ENCODE measurements at regions not wholly inside any gene's neighbourhood (a gene's known extent, or its start where the extent isn't known, plus 50 kb on each side); places are given as distances from the start of the nearest gene placed in this dataset.

GRCh38 chr13:40243982-40244381, 422.5 kb downstream of the FOXO1 start (continued):
- TF ChIP-seq ARID4B (CRISPR knock-in tag; IDR thresholded peaks at IDR 0.05; ENCODE audit: borderline replicate concordance) (no peak), ZNF138 (CRISPR knock-in tag; conservative IDR thresholded peaks at IDR 0.05) (no peak)

- CTCF ChIA-PET = no interaction called here
- Mint-ChIP-seq H3K36me3 (no peaks in the 10 kb centered on the region), H3K4me3 (no peak overlapping the region), H3K27me3 (ENCODE audit: low read depth) (no peaks in the 10 kb centered on the region; the same call in 1 of the 2 replicates), H3K27ac (no peak overlapping the region), H3K9me3 (peaks cover 18% of the 10 kb centered on the region), H3K4me1 (peaks cover 4% of the 10 kb centered on the region)
- TF ChIP-seq ZMAT4 (CRISPR knock-in tag; IDR thresholded peaks at IDR 0.05) = no peak
- no peak for TF ChIP-seq JAZF1 (CRISPR knock-in tag; IDR thresholded peaks at IDR 0.05)
- no peak for TF ChIP-seq ZNF512 (CRISPR knock-in tag; IDR thresholded peaks at IDR 0.05; ENCODE audit: borderline replicate concordance)
- no peak for TF ChIP-seq ZNF671 (CRISPR knock-in tag; IDR thresholded peaks at IDR 0.05)
- no peak for TF ChIP-seq ERG (CRISPR knock-in tag; IDR thresholded peaks at IDR 0.05)
- TF ChIP-seq ETV6 (CRISPR knock-in tag; IDR thresholded peaks at IDR 0.05) = no peak
- TF ChIP-seq STAT6 (CRISPR knock-in tag; conservative IDR thresholded peaks at IDR 0.05; ENCODE audit: low read depth) = no peak
- no peak for TF ChIP-seq SOX15 (CRISPR knock-in tag; IDR thresholded peaks at IDR 0.05)
- TF ChIP-seq ZNF138 (CRISPR knock-in tag; conservative IDR thresholded peaks at IDR 0.05) = no peak
- TF ChIP-seq GRHL2 (CRISPR knock-in tag; IDR thresholded peaks at IDR 0.05; ENCODE audit: insufficient replicate concordance, severe bottlenecking) = no peak
- TF ChIP-seq SMAD3 (CRISPR knock-in tag; IDR thresholded peaks at IDR 0.05; ENCODE audit: borderline replicate concordance) = no peak
- TF ChIP-seq CREM (CRISPR knock-in tag; IDR thresholded peaks at IDR 0.05) = no peak
- no peak for TF ChIP-seq ZNF425 (CRISPR knock-in tag; conservative IDR thresholded peaks at IDR 0.05)
- ATAC-seq (no peak), DNase-seq (ENCODE audit: low spot score) (no peak)
- POLR2A ChIA-PET = no interaction called here
Measured at GRCh38 chr13:40245567-40245966, 420.9 kb downstream of the FOXO1 start.
